ENCODE measurements at regions not wholly inside any gene's neighbourhood (a gene's known extent, or its start where the extent isn't known, plus 50 kb on each side); places are given as distances from the start of the nearest gene placed in this dataset.

DNA sequence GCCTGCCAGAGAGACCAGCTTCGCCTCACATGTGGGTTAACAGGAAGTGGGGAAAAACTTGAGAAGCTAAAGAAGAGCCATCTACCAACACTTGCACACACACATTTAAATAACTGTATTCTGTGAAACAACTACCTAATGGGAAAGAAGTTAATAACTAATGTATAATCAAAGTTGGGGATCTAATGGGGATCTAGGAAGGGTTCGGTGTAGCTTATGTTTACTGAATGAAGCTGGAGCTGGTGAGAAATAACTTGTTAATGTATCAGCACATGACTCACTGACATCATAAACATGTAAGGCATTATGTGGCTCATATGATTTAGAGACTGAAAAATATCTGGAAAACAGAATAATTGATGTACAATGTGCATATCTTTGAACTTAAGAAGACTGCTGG, 421.3 kb upstream of the NXPH2 start:
- no peaks in the 10 kb centered on the region for H4K20me1 ChIP-seq
- H3K9ac ChIP-seq = no peak overlapping the region
- no peak overlapping the region for H3K27ac ChIP-seq
- no peak for TF ChIP-seq Cebpa-rat (IDR thresholded peaks at IDR 0.05)
- no peaks in the 10 kb centered on the region for H3K27me3 ChIP-seq
- H3K9me3 ChIP-seq = no peaks in the 10 kb centered on the region
- H3K4me3 ChIP-seq = no peak overlapping the region
- H3K36me3 ChIP-seq = no peaks in the 10 kb centered on the region
- H3K4me1 ChIP-seq = peaks cover 9% of the 10 kb centered on the region
- peak overlapping the region; percentile 47 for H3K4me2 ChIP-seq

DNA sequence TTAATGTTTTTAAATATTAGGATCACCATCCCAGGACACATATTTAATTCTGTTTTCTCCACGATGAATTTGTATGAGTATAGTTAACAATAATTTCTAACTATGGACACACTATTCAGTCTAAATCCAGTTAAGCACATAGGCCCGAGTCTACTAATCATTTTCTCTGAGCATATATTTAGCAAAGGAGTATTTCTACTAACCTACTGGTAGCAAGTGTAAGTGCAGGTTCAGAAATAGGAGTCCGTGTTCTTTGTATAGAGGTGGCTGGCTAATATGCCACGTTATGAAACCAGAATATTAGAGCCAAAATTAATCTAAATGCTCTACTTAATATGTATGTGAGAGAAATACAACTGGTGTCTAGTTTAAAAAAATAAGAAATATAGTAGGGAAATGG, 416.6 kb upstream of the NXPH2 start:
- Histone ChIP-seq H3K36me3 (no peaks in the 10 kb centered on the region), H3K4me2 (no peak overlapping the region), H4K20me1 (no peaks in the 10 kb centered on the region), H3K9ac (no peak overlapping the region), H3K4me3 (no peak overlapping the region), H3K4me1 (peaks cover 8% of the 10 kb centered on the region), H3K9me3 (no peaks in the 10 kb centered on the region), H3K27ac (no peak overlapping the region), H3K27me3 (no peaks in the 10 kb centered on the region)
- no peak for TF ChIP-seq Cebpa-rat (IDR thresholded peaks at IDR 0.05)

DNA sequence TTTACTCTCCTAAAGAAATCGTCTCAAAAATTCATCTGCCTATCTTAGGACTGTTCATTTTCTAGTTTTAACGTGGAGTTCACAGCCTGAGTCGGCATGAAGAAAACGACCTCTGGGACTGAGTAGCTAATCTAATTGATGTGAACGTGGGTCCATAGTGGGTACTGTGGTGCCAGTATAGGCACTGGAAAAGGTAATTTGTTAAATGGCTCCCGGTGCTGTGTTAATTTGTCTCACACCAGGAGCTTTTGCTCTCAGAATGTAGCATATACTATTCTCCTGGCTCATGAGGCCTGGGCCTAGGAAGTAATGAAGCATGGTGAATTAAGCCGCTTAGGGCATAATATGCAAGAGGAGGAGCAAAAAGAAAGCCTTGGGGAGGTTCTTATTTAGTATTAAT, 414.4 kb upstream of the NXPH2 start:
- TF ChIP-seq Cebpa-rat (IDR thresholded peaks at IDR 0.05) = no peak
- Histone ChIP-seq H3K9me3 (no peaks in the 10 kb centered on the region), H3K9ac (no peak overlapping the region), H3K4me2 (no peak overlapping the region), H3K27ac (no peak overlapping the region), H3K4me3 (no peak overlapping the region), H4K20me1 (no peaks in the 10 kb centered on the region), H3K27me3 (no peaks in the 10 kb centered on the region), H3K36me3 (no peaks in the 10 kb centered on the region), H3K4me1 (no peaks in the 10 kb centered on the region)

DNA sequence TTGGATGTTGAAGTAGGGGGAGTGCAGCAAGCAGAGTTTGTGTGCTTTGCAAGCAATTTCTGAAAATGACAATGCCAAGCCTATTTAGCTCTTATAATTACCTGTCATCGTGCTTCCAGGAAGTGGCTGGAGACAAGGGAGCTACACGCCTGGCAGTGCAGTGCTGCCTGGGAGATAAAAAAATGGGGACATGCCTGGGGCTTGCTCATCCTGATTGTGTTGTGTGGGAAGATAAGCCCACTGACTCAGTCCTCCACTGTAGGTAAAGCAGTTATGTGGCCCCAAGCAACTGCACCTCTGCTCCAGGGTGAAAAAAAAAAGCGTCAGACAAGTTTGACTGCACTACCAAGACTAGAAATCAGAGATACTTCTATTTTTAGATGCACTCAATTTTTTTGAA, 396.9 kb upstream of the NXPH2 start:
- Histone ChIP-seq H4K20me1 (no peaks in the 10 kb centered on the region), H3K9ac (no peak overlapping the region), H3K4me1 (no peaks in the 10 kb centered on the region), H3K4me2 (no peak overlapping the region), H3K36me3 (no peaks in the 10 kb centered on the region), H3K27me3 (no peaks in the 10 kb centered on the region), H3K9me3 (no peaks in the 10 kb centered on the region), H3K27ac (no peak overlapping the region), H3K4me3 (no peak overlapping the region)
- TF ChIP-seq Cebpa-rat (IDR thresholded peaks at IDR 0.05) = no peak

DNA sequence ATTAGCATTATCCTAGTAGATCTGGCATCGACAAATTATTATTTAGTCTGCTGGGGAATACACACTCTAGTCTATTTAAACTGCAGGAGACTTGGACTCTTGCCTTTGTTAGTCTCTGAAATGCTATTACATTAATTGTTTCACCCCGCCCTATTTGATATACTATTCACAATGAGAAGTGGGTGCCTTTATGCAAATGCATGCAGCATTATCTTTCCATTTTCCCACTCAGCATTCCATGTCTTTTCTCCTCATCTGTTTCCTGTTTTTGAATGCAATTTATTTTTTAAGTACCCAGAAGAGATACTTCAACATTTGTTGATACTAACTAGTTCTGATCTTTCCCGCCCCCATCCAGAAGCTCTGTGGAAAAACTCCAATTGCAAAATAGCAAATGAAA, 395.3 kb upstream of the NXPH2 start:
- H3K9ac ChIP-seq = no peak overlapping the region
- H3K4me1 ChIP-seq = no peaks in the 10 kb centered on the region
- no peaks in the 10 kb centered on the region for H3K36me3 ChIP-seq
- H3K27me3 ChIP-seq = no peaks in the 10 kb centered on the region
- no peak overlapping the region for H3K4me3 ChIP-seq
- no peak overlapping the region for H3K27ac ChIP-seq
- no peak for TF ChIP-seq Cebpa-rat (IDR thresholded peaks at IDR 0.05)
- no peaks in the 10 kb centered on the region for H3K9me3 ChIP-seq
- H3K4me2 ChIP-seq = no peak overlapping the region
- H4K20me1 ChIP-seq = no peaks in the 10 kb centered on the region

DNA sequence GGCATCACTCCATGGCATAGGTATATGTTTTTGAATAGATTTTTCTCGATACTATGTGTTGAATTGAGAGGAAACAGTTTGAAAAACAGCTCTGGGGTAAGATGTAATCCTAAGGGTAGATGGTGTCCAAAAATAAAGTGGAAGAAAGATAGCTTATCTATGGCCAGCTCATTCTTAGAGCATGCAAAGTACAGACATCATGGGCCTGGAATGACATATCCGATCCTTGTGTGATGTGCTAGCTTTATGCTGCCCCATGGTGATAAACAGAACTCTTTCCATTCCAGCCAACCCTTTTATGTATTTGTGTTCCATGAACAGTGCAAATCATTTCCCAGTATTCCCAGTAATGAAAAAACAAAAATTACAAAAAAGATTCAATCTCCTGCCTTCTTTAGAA, 390.2 kb upstream of the NXPH2 start:
- Histone ChIP-seq H3K4me3 (no peak overlapping the region), H3K27me3 (no peaks in the 10 kb centered on the region), H3K9me3 (no peaks in the 10 kb centered on the region), H3K4me1 (no peaks in the 10 kb centered on the region), H4K20me1 (no peaks in the 10 kb centered on the region), H3K27ac (no peak overlapping the region), H3K9ac (no peak overlapping the region), H3K4me2 (no peak overlapping the region), H3K36me3 (no peaks in the 10 kb centered on the region)
- TF ChIP-seq Cebpa-rat (IDR thresholded peaks at IDR 0.05) = no peak

DNA sequence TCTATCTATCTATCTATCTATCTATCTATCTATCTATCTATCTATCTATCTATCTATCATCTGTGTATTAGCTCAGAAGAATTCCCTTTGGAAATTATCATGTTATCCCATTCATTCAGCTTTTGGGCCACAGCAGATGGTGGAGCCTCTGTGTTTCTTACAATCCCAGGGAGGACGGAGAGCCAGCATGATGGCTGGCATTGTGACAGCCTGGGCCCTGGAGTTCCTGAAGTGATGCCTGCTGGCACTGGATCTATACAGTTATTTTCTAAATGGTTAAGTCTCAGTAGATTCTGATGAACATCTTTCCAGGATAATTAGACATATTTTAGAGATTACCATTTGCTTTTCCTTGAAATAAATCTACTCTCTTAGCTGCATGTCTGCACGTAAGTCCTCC, 385.4 kb upstream of the NXPH2 start:
- Histone ChIP-seq H3K36me3 (no peaks in the 10 kb centered on the region), H4K20me1 (no peaks in the 10 kb centered on the region), H3K27ac (no peak overlapping the region), H3K9me3 (no peaks in the 10 kb centered on the region), H3K27me3 (no peaks in the 10 kb centered on the region), H3K4me3 (no peak overlapping the region), H3K4me1 (peaks cover 13% of the 10 kb centered on the region), H3K4me2 (no peak overlapping the region), H3K9ac (no peak overlapping the region)
- TF ChIP-seq Cebpa-rat (IDR thresholded peaks at IDR 0.05) = no peak

DNA sequence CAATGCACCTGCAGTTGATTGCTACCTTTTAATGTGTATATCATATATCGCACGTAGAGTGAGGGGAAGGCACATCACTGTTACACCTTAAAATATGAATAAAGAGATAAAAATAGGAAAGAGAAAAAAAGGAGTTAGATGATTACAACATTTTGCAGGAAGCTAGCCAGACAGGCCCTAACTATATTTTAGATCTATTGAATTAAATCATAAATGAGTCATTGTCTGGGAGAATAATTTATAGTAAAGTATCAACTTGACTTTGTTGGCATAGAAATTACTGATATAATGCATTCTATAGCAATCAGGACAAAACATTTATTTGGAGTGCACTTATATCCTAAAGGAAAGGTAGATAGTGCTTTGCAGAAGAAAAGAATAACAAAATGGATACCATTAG, 384.9 kb upstream of the NXPH2 start:
- no peaks in the 10 kb centered on the region for H4K20me1 ChIP-seq
- no peaks in the 10 kb centered on the region for H3K9me3 ChIP-seq
- no peak overlapping the region for H3K9ac ChIP-seq
- peaks cover 18% of the 10 kb centered on the region for H3K4me1 ChIP-seq
- no peak overlapping the region for H3K4me2 ChIP-seq
- H3K27me3 ChIP-seq = no peaks in the 10 kb centered on the region
- no peak for TF ChIP-seq Cebpa-rat (IDR thresholded peaks at IDR 0.05)
- H3K27ac ChIP-seq = no peak overlapping the region
- H3K4me3 ChIP-seq = no peak overlapping the region
- H3K36me3 ChIP-seq = no peaks in the 10 kb centered on the region

DNA sequence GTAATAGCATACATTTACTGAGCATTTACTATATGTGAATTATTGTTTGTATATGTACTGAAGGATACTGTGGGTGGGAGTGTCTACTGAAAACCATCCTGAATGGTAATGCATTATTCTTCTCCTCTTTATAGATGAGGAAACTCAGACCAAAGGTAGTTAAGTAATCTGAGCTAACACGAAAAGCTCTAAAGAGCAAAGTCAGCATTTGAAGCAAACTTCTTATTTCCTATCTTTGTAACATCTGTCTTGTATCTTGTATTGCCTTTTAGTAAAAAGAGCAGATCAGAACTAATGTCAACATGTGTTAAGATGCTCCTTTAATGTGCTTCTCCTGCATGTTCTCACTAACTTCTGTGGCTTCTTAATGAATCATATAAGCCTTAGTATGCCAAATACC, 382.8 kb upstream of the NXPH2 start:
- Histone ChIP-seq H3K9me3 (no peaks in the 10 kb centered on the region), H3K9ac (no peak overlapping the region), H3K36me3 (no peaks in the 10 kb centered on the region), H3K27ac (no peak overlapping the region), H3K27me3 (no peaks in the 10 kb centered on the region), H3K4me2 (no peak overlapping the region), H4K20me1 (no peaks in the 10 kb centered on the region), H3K4me1 (peaks cover 18% of the 10 kb centered on the region), H3K4me3 (no peak overlapping the region)
- TF ChIP-seq Cebpa-rat (IDR thresholded peaks at IDR 0.05) = no peak

DNA sequence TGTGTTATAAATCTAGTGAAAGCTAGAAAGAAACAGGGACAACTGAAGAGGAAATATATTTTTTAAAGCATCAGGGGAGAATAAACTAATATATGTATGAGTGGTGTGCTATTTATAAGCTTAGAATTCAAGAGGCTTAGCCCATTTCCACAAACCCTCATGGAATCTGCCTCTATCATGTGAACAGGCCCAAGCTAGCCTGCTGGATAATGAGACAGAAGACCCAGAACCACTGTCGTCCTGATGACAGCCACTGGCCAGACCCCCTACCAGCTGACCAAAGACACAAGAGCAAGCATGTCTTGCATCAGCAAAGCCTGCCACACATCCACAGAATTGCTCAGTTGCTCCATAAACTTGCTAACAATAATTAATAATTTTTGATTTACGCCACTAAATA, 382.3 kb upstream of the NXPH2 start:
- no peak for TF ChIP-seq Cebpa-rat (IDR thresholded peaks at IDR 0.05)
- Histone ChIP-seq H3K27me3 (no peaks in the 10 kb centered on the region), H3K4me2 (no peak overlapping the region), H3K9ac (no peak overlapping the region), H3K4me3 (no peak overlapping the region), H3K27ac (no peak overlapping the region), H3K4me1 (peaks cover 18% of the 10 kb centered on the region), H4K20me1 (no peaks in the 10 kb centered on the region), H3K36me3 (no peaks in the 10 kb centered on the region), H3K9me3 (no peaks in the 10 kb centered on the region)

DNA sequence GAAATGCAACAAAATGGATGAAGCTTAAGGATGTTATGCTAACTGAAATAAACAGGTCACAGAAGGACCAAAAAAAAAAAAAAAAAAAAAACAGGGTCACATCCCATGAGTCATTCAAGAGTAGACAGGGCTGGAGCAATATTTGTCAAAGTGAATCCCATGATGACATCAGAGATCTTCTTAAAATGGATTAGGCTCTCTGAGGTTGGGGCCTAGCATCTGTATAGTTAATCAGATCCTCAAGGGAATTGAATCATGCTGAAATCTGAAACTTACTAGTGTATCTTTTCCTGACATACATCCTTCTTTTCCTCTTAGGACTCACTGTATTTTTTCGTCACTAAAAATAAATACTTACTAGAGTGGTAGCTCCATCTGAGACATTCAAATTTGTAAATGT, 380.6 kb upstream of the NXPH2 start:
- Histone ChIP-seq H3K4me2 (peak overlapping the region; percentile 39), H3K9me3 (no peaks in the 10 kb centered on the region), H4K20me1 (no peaks in the 10 kb centered on the region), H3K27ac (no peak overlapping the region), H3K36me3 (no peaks in the 10 kb centered on the region), H3K4me1 (peaks cover 18% of the 10 kb centered on the region), H3K4me3 (no peak overlapping the region), H3K9ac (no peak overlapping the region), H3K27me3 (no peaks in the 10 kb centered on the region)
- TF ChIP-seq Cebpa-rat (IDR thresholded peaks at IDR 0.05) = no peak
